A673 (cell line): ENCODE measurements at regions not wholly inside any gene's neighbourhood (a gene's known extent, or its start where the extent isn't known, plus 50 kb on each side); places are given as distances from the start of the nearest gene placed in this dataset.

ENCODE experiments used
- EZH2 ChIP-seq: fragments of 200-600 bp; sonication (generic); IDR thresholded peaks from 2 replicates; pipeline ENCODE4 v1.6.1; 2017; ENCODE audit warnings: borderline replicate concordance, low read depth, mild to moderate bottlenecking, mixed read lengths, antibody characterized with exemption, low read length; ENCODE audit not compliant: poor library complexity, severe bottlenecking
- TF ChIP-seq, protein P1 (sequence below): fragments of 300-800, 200-600 bp; sonication (generic); conservative IDR thresholded peaks from 2 replicates; pipeline ENCODE4 v1.5.1; 2017; ENCODE audit warnings: low read depth, mild to moderate bottlenecking, antibody characterized with exemption, low read length, moderate library complexity, mixed read lengths

DNA sequence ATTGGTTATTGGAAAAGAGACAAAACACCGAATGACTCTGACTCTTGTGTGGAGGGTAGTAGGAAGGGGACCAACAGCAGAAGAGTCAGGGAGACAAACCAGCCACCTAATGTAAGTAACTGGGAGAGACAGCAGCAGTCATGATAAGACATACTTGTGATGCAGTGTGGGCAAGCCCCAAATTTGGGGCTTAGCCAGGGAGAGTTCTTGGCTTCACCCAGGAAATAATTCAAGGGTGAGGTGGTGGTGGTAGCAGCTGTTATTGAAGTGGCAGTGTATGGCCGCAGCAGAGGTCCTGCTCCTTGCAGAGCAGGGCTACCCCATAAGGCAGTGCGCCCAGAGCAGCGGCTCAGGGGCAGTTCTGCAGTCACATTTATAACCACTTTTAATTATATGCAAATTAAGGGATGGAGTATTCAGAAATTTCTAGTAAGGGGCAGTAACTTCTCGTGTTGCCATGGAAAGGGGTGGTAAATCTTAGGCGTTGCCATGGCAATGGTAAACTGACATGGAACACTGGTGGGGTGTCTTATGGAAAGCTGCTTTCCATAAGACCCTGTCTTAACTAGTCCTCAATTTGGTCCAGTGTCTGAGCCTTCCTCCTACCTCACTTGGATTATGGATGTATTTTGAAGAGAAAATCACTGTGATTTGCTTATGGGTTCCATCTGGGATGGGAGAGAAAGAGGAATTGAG, 317.1 kb downstream of the PHKB start:
- TF ChIP-seq, protein P1, sequence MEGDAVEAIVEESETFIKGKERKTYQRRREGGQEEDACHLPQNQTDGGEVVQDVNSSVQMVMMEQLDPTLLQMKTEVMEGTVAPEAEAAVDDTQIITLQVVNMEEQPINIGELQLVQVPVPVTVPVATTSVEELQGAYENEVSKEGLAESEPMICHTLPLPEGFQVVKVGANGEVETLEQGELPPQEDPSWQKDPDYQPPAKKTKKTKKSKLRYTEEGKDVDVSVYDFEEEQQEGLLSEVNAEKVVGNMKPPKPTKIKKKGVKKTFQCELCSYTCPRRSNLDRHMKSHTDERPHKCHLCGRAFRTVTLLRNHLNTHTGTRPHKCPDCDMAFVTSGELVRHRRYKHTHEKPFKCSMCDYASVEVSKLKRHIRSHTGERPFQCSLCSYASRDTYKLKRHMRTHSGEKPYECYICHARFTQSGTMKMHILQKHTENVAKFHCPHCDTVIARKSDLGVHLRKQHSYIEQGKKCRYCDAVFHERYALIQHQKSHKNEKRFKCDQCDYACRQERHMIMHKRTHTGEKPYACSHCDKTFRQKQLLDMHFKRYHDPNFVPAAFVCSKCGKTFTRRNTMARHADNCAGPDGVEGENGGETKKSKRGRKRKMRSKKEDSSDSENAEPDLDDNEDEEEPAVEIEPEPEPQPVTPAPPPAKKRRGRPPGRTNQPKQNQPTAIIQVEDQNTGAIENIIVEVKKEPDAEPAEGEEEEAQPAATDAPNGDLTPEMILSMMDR: no peak
- TF ChIP-seq EZH2: no peak
